ENCODE measurements at regions not wholly inside any gene's neighbourhood (a gene's known extent, or its start where the extent isn't known, plus 50 kb on each side); places are given as distances from the start of the nearest gene placed in this dataset.

GRCh38 chr4:123497340-123497739 lies 100.7 kb downstream of the SPRY1 start:
- no peak for DNase-seq

GRCh38 chr4:123501733-123502132 lies 105.1 kb downstream of the SPRY1 start:
- no peak for DNase-seq

GRCh38 chr4:123503698-123504363 lies 107.2 kb downstream of the SPRY1 start:
- peak; percentile 71 to 90 (median 84) for DNase-seq

GRCh38 chr4:123505095-123506010 lies 108.8 kb downstream of the SPRY1 start:
- peak; percentile 40 to 75 (median 52) for DNase-seq

GRCh38 chr4:123506011-123506695 lies 109.6 kb downstream of the SPRY1 start:
- no peak for DNase-seq

GRCh38 chr4:123507376-123507775 lies 110.8 kb downstream of the SPRY1 start:
- DNase-seq = no peak

GRCh38 chr4:123510221-123510620 lies 113.6 kb downstream of the SPRY1 start:
- DNase-seq = no peak

GRCh38 chr4:123510659-123511058 lies 114.1 kb downstream of the SPRY1 start:
- no peak for DNase-seq

- DNase-seq = no peak
These were observed 120.0 kb downstream of the SPRY1 start for GRCh38 chr4:123516576-123516975.

GRCh38 chr4:123517176-123517575 lies 120.6 kb downstream of the SPRY1 start:
- no peak for DNase-seq

GRCh38 chr4:123517971-123518370 lies 121.4 kb downstream of the SPRY1 start:
- DNase-seq = no peak

GRCh38 chr4:123520325-123520724 lies 123.7 kb downstream of the SPRY1 start:
- no peak for DNase-seq

GRCh38 chr4:123522081-123522480 lies 125.5 kb downstream of the SPRY1 start:
- no peak for DNase-seq

- no peak for DNase-seq
These were observed 126.1 kb downstream of the SPRY1 start for GRCh38 chr4:123522646-123523045.

GRCh38 chr4:123524958-123525628 lies 128.5 kb downstream of the SPRY1 start:
- DNase-seq = no peak

- DNase-seq = no peak
These were observed 129.9 kb downstream of the SPRY1 start for GRCh38 chr4:123526511-123526910.

GRCh38 chr4:123528501-123529277 lies 132.1 kb downstream of the SPRY1 start:
- peak in 1 of 4 experiments; percentile 20 for DNase-seq

GRCh38 chr4:123529278-123529568 lies 132.6 kb downstream of the SPRY1 start:
- no peak for DNase-seq

- DNase-seq = no peak
These were observed 133.8 kb downstream of the SPRY1 start for GRCh38 chr4:123530357-123530756.

- DNase-seq = no peak
These were observed 138.6 kb downstream of the SPRY1 start for GRCh38 chr4:123535037-123535748.

- peak; percentile 17 to 50 (median 37) for DNase-seq
These were observed 139.6 kb downstream of the SPRY1 start for GRCh38 chr4:123536225-123536624.

All from suppressor macrophage (primary cell).